ENCODE measurements at regions not wholly inside any gene's neighbourhood (a gene's known extent, or its start where the extent isn't known, plus 50 kb on each side); places are given as distances from the start of the nearest gene placed in this dataset.

DNA sequence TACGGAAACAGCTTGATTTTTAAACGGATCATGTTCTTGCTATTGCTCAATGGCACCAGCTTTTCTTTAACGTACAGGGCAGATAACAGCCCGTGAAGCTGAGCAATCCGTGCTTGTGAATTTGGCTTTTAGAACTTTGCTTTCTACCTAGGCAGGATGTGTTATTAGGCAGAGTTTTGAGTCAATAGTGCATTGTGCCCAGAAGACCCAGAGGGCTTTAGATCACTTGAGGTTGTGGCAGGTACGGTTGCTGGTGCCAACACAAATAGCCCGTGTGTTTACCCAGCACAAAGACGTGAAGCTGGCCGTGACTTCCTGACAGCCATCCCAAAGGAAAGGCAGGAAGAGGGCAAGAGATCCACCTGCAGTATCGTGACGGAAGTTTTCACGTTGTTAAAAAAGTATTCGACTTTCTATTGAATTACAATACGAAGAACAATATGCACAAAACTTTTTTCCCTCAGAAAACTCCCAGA, 117.4 kb upstream of the FRMD1 start:
- no peak for TF ChIP-seq POLR2AphosphoS5 (IDR thresholded peaks at IDR 0.05)
- TF ChIP-seq, protein P1, sequence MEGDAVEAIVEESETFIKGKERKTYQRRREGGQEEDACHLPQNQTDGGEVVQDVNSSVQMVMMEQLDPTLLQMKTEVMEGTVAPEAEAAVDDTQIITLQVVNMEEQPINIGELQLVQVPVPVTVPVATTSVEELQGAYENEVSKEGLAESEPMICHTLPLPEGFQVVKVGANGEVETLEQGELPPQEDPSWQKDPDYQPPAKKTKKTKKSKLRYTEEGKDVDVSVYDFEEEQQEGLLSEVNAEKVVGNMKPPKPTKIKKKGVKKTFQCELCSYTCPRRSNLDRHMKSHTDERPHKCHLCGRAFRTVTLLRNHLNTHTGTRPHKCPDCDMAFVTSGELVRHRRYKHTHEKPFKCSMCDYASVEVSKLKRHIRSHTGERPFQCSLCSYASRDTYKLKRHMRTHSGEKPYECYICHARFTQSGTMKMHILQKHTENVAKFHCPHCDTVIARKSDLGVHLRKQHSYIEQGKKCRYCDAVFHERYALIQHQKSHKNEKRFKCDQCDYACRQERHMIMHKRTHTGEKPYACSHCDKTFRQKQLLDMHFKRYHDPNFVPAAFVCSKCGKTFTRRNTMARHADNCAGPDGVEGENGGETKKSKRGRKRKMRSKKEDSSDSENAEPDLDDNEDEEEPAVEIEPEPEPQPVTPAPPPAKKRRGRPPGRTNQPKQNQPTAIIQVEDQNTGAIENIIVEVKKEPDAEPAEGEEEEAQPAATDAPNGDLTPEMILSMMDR (IDR thresholded peaks at IDR 0.05): no peak
- TF ChIP-seq EP300 (IDR thresholded peaks at IDR 0.05): no peak
- no peak for TF ChIP-seq POLR2A (IDR thresholded peaks at IDR 0.05)
